ENCODE measurements at regions not wholly inside any gene's neighbourhood (a gene's known extent, or its start where the extent isn't known, plus 50 kb on each side); places are given as distances from the start of the nearest gene placed in this dataset.

DNA sequence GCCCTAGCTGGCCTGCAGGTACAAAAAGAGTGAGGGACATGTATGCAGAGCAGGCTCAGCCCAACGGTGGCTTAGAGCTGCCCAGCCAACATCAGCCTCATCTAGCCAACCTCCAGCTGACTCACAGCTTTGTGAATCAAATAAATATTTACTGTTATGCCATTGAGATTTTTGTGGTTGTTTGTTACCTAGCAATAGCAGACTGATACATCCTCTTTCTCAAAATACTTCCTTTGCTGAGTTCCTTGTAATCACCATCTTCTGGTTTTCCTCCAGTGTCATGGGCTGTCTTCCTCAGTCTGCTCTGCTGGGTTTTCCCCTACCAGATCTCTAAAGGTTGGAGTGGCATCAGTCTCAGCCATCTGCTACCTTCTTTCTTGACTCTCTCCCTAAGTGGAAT, 126.6 kb upstream of the SLC1A4 start:
- TF ChIP-seq CTCF (IDR thresholded peaks at IDR 0.05; ENCODE audit: low read length) (no peak), EZH2 (IDR thresholded peaks at IDR 0.05; ENCODE audit: borderline replicate concordance, low read length) (no peak)

All from OCI-LY1 (cell line).